ENCODE measurements at regions not wholly inside any gene's neighbourhood (a gene's known extent, or its start where the extent isn't known, plus 50 kb on each side); places are given as distances from the start of the nearest gene placed in this dataset.

GRCh38 chrY:19076846-19077697 is 303.5 kb upstream of the HSFY2 start:
- peak overlapping the region; percentile 44 for H2AFZ ChIP-seq (ENCODE audit: low read length, unreplicated experiment)
- H3K36me3 ChIP-seq (ENCODE audit: insufficient read depth, low read length) = no peaks in the 10 kb centered on the region
- peak overlapping the region; percentile 89 for H3K4me3 ChIP-seq (ENCODE audit: low read depth, low read length)
- peak overlapping the region; percentile 26; the same call in 1 of the 2 replicates for H3K27ac ChIP-seq (ENCODE audit: low read depth, low read length)
- H3K4me1 ChIP-seq (ENCODE audit: control insufficient read depth, insufficient read depth, low read length, unreplicated experiment) = no peaks in the 10 kb centered on the region
- H3K27me3 ChIP-seq (ENCODE audit: insufficient read depth, low read length) = no peaks in the 10 kb centered on the region
- peaks cover 14% of the 10 kb centered on the region for H3K79me2 ChIP-seq (ENCODE audit: control insufficient read depth, insufficient read depth, low read length, unreplicated experiment)

GRCh38 chrY:19075471-19076253 is 302.1 kb upstream of the HSFY2 start:
- H3K27me3 ChIP-seq (ENCODE audit: insufficient read depth, low read length) = no peaks in the 10 kb centered on the region
- peak overlapping the region; percentile 89 for H3K4me3 ChIP-seq (ENCODE audit: low read depth, low read length)
- H3K27ac ChIP-seq (ENCODE audit: low read depth, low read length) = peak overlapping the region; percentile 43
- no peaks in the 10 kb centered on the region for H3K36me3 ChIP-seq (ENCODE audit: insufficient read depth, low read length)
- H3K79me2 ChIP-seq (ENCODE audit: control insufficient read depth, insufficient read depth, low read length, unreplicated experiment) = peaks cover 14% of the 10 kb centered on the region
- peak overlapping the region; percentile 42 for H2AFZ ChIP-seq (ENCODE audit: low read length, unreplicated experiment)
- no peaks in the 10 kb centered on the region for H3K4me1 ChIP-seq (ENCODE audit: control insufficient read depth, insufficient read depth, low read length, unreplicated experiment)

- H3K4me3 ChIP-seq (ENCODE audit: low read depth, low read length) = no peak overlapping the region
- H3K27me3 ChIP-seq (ENCODE audit: insufficient read depth, low read length) = no peaks in the 10 kb centered on the region
- H3K4me1 ChIP-seq (ENCODE audit: control insufficient read depth, insufficient read depth, low read length, unreplicated experiment) = no peaks in the 10 kb centered on the region
- H2AFZ ChIP-seq (ENCODE audit: low read length, unreplicated experiment) = no peak overlapping the region
- peaks cover 4% of the 10 kb centered on the region for H3K79me2 ChIP-seq (ENCODE audit: control insufficient read depth, insufficient read depth, low read length, unreplicated experiment)
- H3K27ac ChIP-seq (ENCODE audit: low read depth, low read length) = no peak overlapping the region
- no peaks in the 10 kb centered on the region for H3K36me3 ChIP-seq (ENCODE audit: insufficient read depth, low read length)
Measured at GRCh38 chrY:19067435-19067834, 293.9 kb upstream of the HSFY2 start.

GRCh38 chrY:19066447-19067190 is 293.1 kb upstream of the HSFY2 start:
- Histone ChIP-seq H3K79me2 (ENCODE audit: control insufficient read depth, insufficient read depth, low read length, unreplicated experiment) (peaks cover 4% of the 10 kb centered on the region), H3K27me3 (ENCODE audit: insufficient read depth, low read length) (no peaks in the 10 kb centered on the region), H2AFZ (ENCODE audit: low read length, unreplicated experiment) (no peak overlapping the region), H3K27ac (ENCODE audit: low read depth, low read length) (no peak overlapping the region), H3K4me1 (ENCODE audit: control insufficient read depth, insufficient read depth, low read length, unreplicated experiment) (no peaks in the 10 kb centered on the region), H3K36me3 (ENCODE audit: insufficient read depth, low read length) (no peaks in the 10 kb centered on the region), H3K4me3 (ENCODE audit: low read depth, low read length) (no peak overlapping the region)

- H3K79me2 ChIP-seq (ENCODE audit: control insufficient read depth, insufficient read depth, low read length, unreplicated experiment) = peaks cover 4% of the 10 kb centered on the region
Measured at GRCh38 chrY:19065119-19065518, 291.6 kb upstream of the HSFY2 start.

GRCh38 chrY:19059733-19060132 is 286.2 kb upstream of the HSFY2 start:
- Histone ChIP-seq H3K79me2 (ENCODE audit: control insufficient read depth, insufficient read depth, low read length, unreplicated experiment) (peaks cover 4% of the 10 kb centered on the region), H3K27ac (ENCODE audit: low read depth, low read length) (no peak overlapping the region), H3K4me1 (ENCODE audit: control insufficient read depth, insufficient read depth, low read length, unreplicated experiment) (peaks cover 3% of the 10 kb centered on the region), H2AFZ (ENCODE audit: low read length, unreplicated experiment) (no peak overlapping the region), H3K27me3 (ENCODE audit: insufficient read depth, low read length) (no peaks in the 10 kb centered on the region), H3K4me3 (ENCODE audit: low read depth, low read length) (no peak overlapping the region), H3K36me3 (ENCODE audit: insufficient read depth, low read length) (no peaks in the 10 kb centered on the region)

More at GRCh38 chrY:19065119-19065518, 291.6 kb upstream of the HSFY2 start:
- Histone ChIP-seq H3K4me1 (ENCODE audit: control insufficient read depth, insufficient read depth, low read length, unreplicated experiment) (peaks cover 3% of the 10 kb centered on the region), H2AFZ (ENCODE audit: low read length, unreplicated experiment) (no peak overlapping the region), H3K27ac (ENCODE audit: low read depth, low read length) (no peak overlapping the region), H3K27me3 (ENCODE audit: insufficient read depth, low read length) (no peaks in the 10 kb centered on the region), H3K36me3 (ENCODE audit: insufficient read depth, low read length) (no peaks in the 10 kb centered on the region), H3K4me3 (ENCODE audit: low read depth, low read length) (no peak overlapping the region)

- no peak overlapping the region for H3K27ac ChIP-seq (ENCODE audit: low read depth, low read length)
Measured at GRCh38 chrY:19058831-19059370, 285.4 kb upstream of the HSFY2 start.

GRCh38 chrY:19056138-19056469 is 282.6 kb upstream of the HSFY2 start:
- H3K27me3 ChIP-seq (ENCODE audit: insufficient read depth, low read length) = no peaks in the 10 kb centered on the region
- H3K4me1 ChIP-seq (ENCODE audit: control insufficient read depth, insufficient read depth, low read length, unreplicated experiment) = peaks cover 5% of the 10 kb centered on the region
- H3K27ac ChIP-seq (ENCODE audit: low read depth, low read length) = no peak overlapping the region
- H2AFZ ChIP-seq (ENCODE audit: low read length, unreplicated experiment) = no peak overlapping the region
- no peak overlapping the region for H3K4me3 ChIP-seq (ENCODE audit: low read depth, low read length)
- H3K79me2 ChIP-seq (ENCODE audit: control insufficient read depth, insufficient read depth, low read length, unreplicated experiment) = no peaks in the 10 kb centered on the region
- H3K36me3 ChIP-seq (ENCODE audit: insufficient read depth, low read length) = no peaks in the 10 kb centered on the region

More at GRCh38 chrY:19058831-19059370, 285.4 kb upstream of the HSFY2 start:
- Histone ChIP-seq H2AFZ (ENCODE audit: low read length, unreplicated experiment) (no peak overlapping the region), H3K79me2 (ENCODE audit: control insufficient read depth, insufficient read depth, low read length, unreplicated experiment) (peaks cover 3% of the 10 kb centered on the region), H3K4me3 (ENCODE audit: low read depth, low read length) (no peak overlapping the region), H3K4me1 (ENCODE audit: control insufficient read depth, insufficient read depth, low read length, unreplicated experiment) (peaks cover 3% of the 10 kb centered on the region), H3K27me3 (ENCODE audit: insufficient read depth, low read length) (no peaks in the 10 kb centered on the region), H3K36me3 (ENCODE audit: insufficient read depth, low read length) (no peaks in the 10 kb centered on the region)

- Histone ChIP-seq H3K27ac (ENCODE audit: low read depth, low read length) (no peak overlapping the region), H2AFZ (ENCODE audit: low read length, unreplicated experiment) (no peak overlapping the region), H3K36me3 (ENCODE audit: insufficient read depth, low read length) (no peaks in the 10 kb centered on the region), H3K4me3 (ENCODE audit: low read depth, low read length) (no peak overlapping the region), H3K27me3 (ENCODE audit: insufficient read depth, low read length) (no peaks in the 10 kb centered on the region), H3K4me1 (ENCODE audit: control insufficient read depth, insufficient read depth, low read length, unreplicated experiment) (peaks cover 3% of the 10 kb centered on the region), H3K79me2 (ENCODE audit: control insufficient read depth, insufficient read depth, low read length, unreplicated experiment) (no peaks in the 10 kb centered on the region)
Measured at GRCh38 chrY:19055232-19056137, 281.9 kb upstream of the HSFY2 start.

Measured in ACC112 (cell line).